NOMO-1 treated with DMSO at 0.1 percent for 48 hours (cell line): ENCODE measurements at regions not wholly inside any gene's neighbourhood (a gene's known extent, or its start where the extent isn't known, plus 50 kb on each side); places are given as distances from the start of the nearest gene placed in this dataset.
"Not testable (repeated sequence)": the region's sequence is repeated elsewhere in the genome, so short reads cannot be mapped to it uniquely, and the experiment has no call there.

ENCODE experiments used
- DNase-seq: peaks from one replicate; lab custom pipeline; 2025; ENCODE audit not compliant: unreplicated experiment; lab: John Stamatoyannopoulos, UW

GRCh38 chr13:59064042-59064441 lies 1099.7 kb downstream of the DIAPH3 start:
- DNase-seq = no peak

- DNase-seq = not testable (repeated sequence)
Observed at GRCh38 chr13:59076386-59076785, 1087.3 kb downstream of the DIAPH3 start.

- no peak for DNase-seq
Observed at GRCh38 chr13:59086147-59086546, 1077.6 kb downstream of the DIAPH3 start.

GRCh38 chr13:59088716-59089115 lies 1075.0 kb downstream of the DIAPH3 start:
- no peak for DNase-seq

GRCh38 chr13:59094181-59094580 lies 1069.5 kb downstream of the DIAPH3 start:
- no peak for DNase-seq

GRCh38 chr13:59099182-59099974 lies 1064.3 kb downstream of the DIAPH3 start:
- DNase-seq = no peak

GRCh38 chr13:59103004-59103768 lies 1060.5 kb downstream of the DIAPH3 start:
- DNase-seq = no peak

GRCh38 chr13:59111751-59112171 lies 1052.0 kb downstream of the DIAPH3 start:
- no peak for DNase-seq

- peak; percentile 52 for DNase-seq
Observed at GRCh38 chr13:59112221-59112718, 1051.5 kb downstream of the DIAPH3 start.

- no peak for DNase-seq
Observed at GRCh38 chr13:59119475-59119874, 1044.3 kb downstream of the DIAPH3 start.

- DNase-seq = no peak
Observed at GRCh38 chr13:59120297-59120843, 1043.4 kb downstream of the DIAPH3 start.

GRCh38 chr13:59121507-59121906 lies 1042.2 kb downstream of the DIAPH3 start:
- no peak for DNase-seq

GRCh38 chr13:59126474-59126873 lies 1037.3 kb downstream of the DIAPH3 start:
- no peak for DNase-seq

GRCh38 chr13:59133903-59134302 lies 1029.8 kb downstream of the DIAPH3 start:
- no peak for DNase-seq

GRCh38 chr13:59144700-59145099 lies 1019.0 kb downstream of the DIAPH3 start:
- DNase-seq = no peak

GRCh38 chr13:59145381-59145780 lies 1018.3 kb downstream of the DIAPH3 start:
- no peak for DNase-seq

- DNase-seq = no peak
Observed at GRCh38 chr13:59157181-59157580, 1006.5 kb downstream of the DIAPH3 start.

- no peak for DNase-seq
Observed at GRCh38 chr13:59166174-59166573, 997.6 kb downstream of the DIAPH3 start.

GRCh38 chr13:59172076-59172475 lies 991.7 kb downstream of the DIAPH3 start:
- DNase-seq = no peak

- DNase-seq = no peak
Observed at GRCh38 chr13:59176775-59177174, 987.0 kb downstream of the DIAPH3 start.

GRCh38 chr13:59178344-59178743 lies 985.4 kb downstream of the DIAPH3 start:
- no peak for DNase-seq

- no peak for DNase-seq
Observed at GRCh38 chr13:59182241-59182640, 981.5 kb downstream of the DIAPH3 start.
